ENCODE measurements at regions not wholly inside any gene's neighbourhood (a gene's known extent, or its start where the extent isn't known, plus 50 kb on each side); places are given as distances from the start of the nearest gene placed in this dataset.

GRCh38 chr2:211103989-211104388 is 547.6 kb downstream of the CPS1 start:
- H3K27ac ChIP-seq (ENCODE audit: low read length), result no peak overlapping the region
- H3K9me2 ChIP-seq (replicated peaks; ENCODE audit: insufficient read depth, low read length), result no peaks in the 10 kb centered on the region
- TF ChIP-seq EZH2 (optimal IDR thresholded peaks at IDR 0.05; ENCODE audit: low read depth, low read length), result no peak
- TF ChIP-seq CTCF (IDR thresholded peaks at IDR 0.05; ENCODE audit: low read length), result no peak
- TF ChIP-seq EZH2phosphoT487 (IDR thresholded peaks at IDR 0.05; ENCODE audit: low read length), result no peak
- no peak overlapping the region for H3K9ac ChIP-seq (ENCODE audit: low read length)
- no peaks in the 10 kb centered on the region for H3K36me3 ChIP-seq (replicated peaks; ENCODE audit: insufficient read depth, low read length)
- no peaks in the 10 kb centered on the region for H3K27me3 ChIP-seq (replicated peaks; ENCODE audit: insufficient read depth, low read length)
- no peak overlapping the region for H2AFZ ChIP-seq (ENCODE audit: low read length)
- H3K4me1 ChIP-seq (ENCODE audit: low read length), result no peaks in the 10 kb centered on the region
- no peaks in the 10 kb centered on the region for H3F3A ChIP-seq (ENCODE audit: insufficient read depth, low read length)
- H3K79me2 ChIP-seq (ENCODE audit: low read length), result no peaks in the 10 kb centered on the region
- no peaks in the 10 kb centered on the region for H4K20me1 ChIP-seq (ENCODE audit: insufficient read depth, low read length)
- no peak overlapping the region for H3K4me3 ChIP-seq (ENCODE audit: low read length)
- H3K9me3 ChIP-seq (replicated peaks; ENCODE audit: insufficient read depth, low read length), result no peaks in the 10 kb centered on the region
- no peak overlapping the region for H3K4me2 ChIP-seq (ENCODE audit: low read depth, low read length)
- DNase-seq, result no peak

GRCh38 chr2:211113334-211114175 is 557.2 kb downstream of the CPS1 start:
- Histone ChIP-seq H3K9me3 (replicated peaks; ENCODE audit: insufficient read depth, low read length) (no peaks in the 10 kb centered on the region), H3K36me3 (replicated peaks; ENCODE audit: insufficient read depth, low read length) (no peaks in the 10 kb centered on the region), H2AFZ (ENCODE audit: low read length) (no peak overlapping the region), H3K27me3 (replicated peaks; ENCODE audit: insufficient read depth, low read length) (no peaks in the 10 kb centered on the region), H3K4me3 (ENCODE audit: low read length) (no peak overlapping the region), H3K9ac (ENCODE audit: low read length) (no peak overlapping the region), H3K4me1 (ENCODE audit: low read length) (no peaks in the 10 kb centered on the region), H3K4me2 (ENCODE audit: low read depth, low read length) (no peak overlapping the region), H3K79me2 (ENCODE audit: low read length) (no peaks in the 10 kb centered on the region), H3F3A (ENCODE audit: insufficient read depth, low read length) (no peaks in the 10 kb centered on the region), H4K20me1 (ENCODE audit: insufficient read depth, low read length) (no peaks in the 10 kb centered on the region), H3K27ac (ENCODE audit: low read length) (no peak overlapping the region), H3K9me2 (replicated peaks; ENCODE audit: insufficient read depth, low read length) (no peaks in the 10 kb centered on the region)
- no peak for TF ChIP-seq CTCF (IDR thresholded peaks at IDR 0.05; ENCODE audit: low read length)
- no peak for TF ChIP-seq EZH2 (optimal IDR thresholded peaks at IDR 0.05; ENCODE audit: low read depth, low read length)
- TF ChIP-seq EZH2phosphoT487 (IDR thresholded peaks at IDR 0.05; ENCODE audit: low read length), result no peak
- no peak for DNase-seq

- no peak overlapping the region for H2AFZ ChIP-seq (ENCODE audit: low read length)
These were observed 558.5 kb downstream of the CPS1 start for GRCh38 chr2:211114826-211115455.

More at GRCh38 chr2:211114826-211115455, 558.5 kb downstream of the CPS1 start:
- Histone ChIP-seq H3K79me2 (ENCODE audit: low read length) (no peaks in the 10 kb centered on the region), H3K9me2 (replicated peaks; ENCODE audit: insufficient read depth, low read length) (no peaks in the 10 kb centered on the region), H3K4me2 (ENCODE audit: low read depth, low read length) (no peak overlapping the region), H3K27ac (ENCODE audit: low read length) (no peak overlapping the region), H3K36me3 (replicated peaks; ENCODE audit: insufficient read depth, low read length) (no peaks in the 10 kb centered on the region), H4K20me1 (ENCODE audit: insufficient read depth, low read length) (no peaks in the 10 kb centered on the region), H3K4me3 (ENCODE audit: low read length) (no peak overlapping the region), H3K27me3 (replicated peaks; ENCODE audit: insufficient read depth, low read length) (no peaks in the 10 kb centered on the region), H3K9ac (ENCODE audit: low read length) (no peak overlapping the region), H3K9me3 (replicated peaks; ENCODE audit: insufficient read depth, low read length) (no peaks in the 10 kb centered on the region), H3K4me1 (ENCODE audit: low read length) (no peaks in the 10 kb centered on the region), H3F3A (ENCODE audit: insufficient read depth, low read length) (no peaks in the 10 kb centered on the region)
- DNase-seq, result no peak
- TF ChIP-seq CTCF (IDR thresholded peaks at IDR 0.05; ENCODE audit: low read length) (no peak), EZH2phosphoT487 (IDR thresholded peaks at IDR 0.05; ENCODE audit: low read length) (no peak), EZH2 (optimal IDR thresholded peaks at IDR 0.05; ENCODE audit: low read depth, low read length) (no peak)
